GM18868 (cell line): ENCODE measurements at regions not wholly inside any gene's neighbourhood (a gene's known extent, or its start where the extent isn't known, plus 50 kb on each side); places are given as distances from the start of the nearest gene placed in this dataset.
"Not testable (repeated sequence)": the region's sequence is repeated elsewhere in the genome, so short reads cannot be mapped to it uniquely, and the experiment has no call there.

ENCODE experiments used
- ATAC-seq: cut with Tn5 transposase; IDR thresholded peaks from one replicate; pipeline ENCODE4 v1.9.1; 2021; ENCODE audit warnings: mild to moderate bottlenecking, moderate library complexity; ENCODE audit not compliant: unreplicated experiment

DNA sequence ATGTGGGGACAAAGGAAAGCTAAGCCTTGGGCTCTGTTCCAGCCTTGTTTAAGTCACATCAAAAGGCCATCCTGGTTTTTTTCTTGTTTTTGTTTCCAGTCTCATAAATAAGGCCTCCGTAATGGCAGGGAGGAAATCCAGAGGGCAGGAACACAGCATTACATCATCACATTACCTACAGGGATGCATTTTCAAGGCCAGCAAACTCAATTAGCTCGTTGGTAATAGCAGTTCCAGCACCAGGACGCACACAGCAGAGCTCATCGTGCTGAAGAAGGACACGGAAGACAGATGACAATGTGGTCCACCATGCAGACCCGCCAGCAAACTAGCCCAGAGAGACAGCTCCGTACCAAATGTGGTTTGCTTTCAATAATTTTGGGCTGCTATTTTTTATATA lies 1209.2 kb downstream of the TYW1 start:
- ATAC-seq: no peak

DNA sequence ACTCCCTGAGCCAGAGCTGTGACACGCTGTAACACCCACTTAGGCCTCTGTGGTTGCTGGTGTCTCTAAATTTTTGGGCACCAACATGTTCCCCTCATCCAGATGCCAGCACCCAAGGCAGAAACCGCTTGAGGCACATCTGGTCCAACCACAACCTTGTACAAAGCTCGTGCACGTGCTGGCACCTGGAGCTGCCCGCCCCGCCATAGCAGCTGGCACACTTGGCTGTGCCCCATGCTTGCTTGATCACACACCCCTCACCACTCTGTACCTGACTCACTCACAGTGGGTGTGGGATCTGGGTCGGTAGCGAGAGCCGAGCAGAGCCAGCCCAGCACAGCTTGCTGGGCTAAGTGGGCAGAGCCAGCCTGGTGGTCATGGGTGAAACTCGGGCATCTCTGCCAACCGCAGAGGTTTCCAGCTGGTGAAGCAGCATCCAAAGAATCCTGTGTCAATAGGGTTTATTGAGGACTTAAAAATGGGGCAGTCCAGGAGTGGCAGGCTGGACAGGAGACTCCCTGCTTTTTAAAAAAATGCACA lies 1210.4 kb downstream of the TYW1 start:
- ATAC-seq: no peak

GRCh38 chr7:68207676-68208075 lies 1211.0 kb downstream of the TYW1 start:
- ATAC-seq: no peak

- no peak for ATAC-seq
Measured at GRCh38 chr7:68209486-68209885, 1212.9 kb downstream of the TYW1 start.

DNA sequence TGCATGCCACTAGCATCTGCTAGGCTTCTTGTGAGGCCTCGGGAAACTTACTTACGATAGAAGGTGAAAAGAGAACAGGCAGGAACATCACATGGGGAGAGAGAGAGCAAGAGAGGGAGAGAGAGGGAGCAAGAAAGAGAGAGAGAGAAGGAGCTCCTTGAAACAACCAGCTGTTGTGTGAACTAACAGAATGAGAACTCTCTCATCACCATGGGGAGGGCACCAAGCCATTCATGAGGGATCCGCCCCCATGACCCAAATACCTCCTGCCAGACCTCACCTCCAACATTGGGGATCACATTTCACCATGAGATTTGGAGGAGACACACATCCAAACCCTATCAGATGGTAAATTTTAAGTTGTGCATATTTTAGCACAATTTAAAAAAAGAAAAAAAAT lies 1217.2 kb downstream of the TYW1 start:
- ATAC-seq: no peak

DNA sequence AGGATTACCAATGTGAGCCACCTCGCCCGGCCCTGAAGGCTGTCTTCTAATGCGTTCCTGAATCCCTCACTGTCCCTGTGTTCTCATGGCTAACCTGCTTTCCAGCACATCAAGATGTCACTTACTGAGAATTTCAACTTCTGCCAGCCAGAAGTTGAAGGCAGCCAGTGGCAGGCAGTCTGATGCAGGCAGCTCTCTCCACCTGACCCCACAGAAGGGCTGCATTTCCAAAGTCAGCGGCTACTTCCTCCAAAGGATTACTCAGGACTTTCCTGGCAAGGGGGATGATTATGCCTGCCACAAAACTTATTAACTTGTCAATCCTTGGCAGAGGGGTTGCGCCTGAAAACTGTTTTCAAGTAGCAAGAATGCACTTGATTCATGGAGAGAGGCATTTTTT lies 1219.4 kb downstream of the TYW1 start:
- ATAC-seq: no peak

DNA sequence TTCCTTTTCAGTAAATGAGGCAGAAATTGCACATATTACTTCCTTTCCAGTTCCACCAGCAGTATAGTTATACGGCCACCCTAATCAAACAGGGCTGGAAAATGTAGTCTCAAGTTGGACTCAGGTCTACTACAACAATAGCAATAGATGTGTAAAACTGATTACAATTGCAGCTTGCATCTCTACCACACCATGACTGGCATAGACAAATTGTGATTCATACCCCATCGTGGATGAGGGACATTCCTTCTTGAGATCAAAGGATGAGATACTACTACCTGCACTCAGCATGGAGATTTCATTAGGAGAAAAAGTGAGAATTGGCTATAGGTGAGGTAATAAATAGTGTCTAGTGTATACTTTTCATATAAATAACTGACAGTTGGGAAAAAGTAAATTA lies 1220.8 kb downstream of the TYW1 start:
- ATAC-seq: no peak

- no peak for ATAC-seq
Measured at GRCh38 chr7:68218461-68218860, 1221.8 kb downstream of the TYW1 start.

DNA sequence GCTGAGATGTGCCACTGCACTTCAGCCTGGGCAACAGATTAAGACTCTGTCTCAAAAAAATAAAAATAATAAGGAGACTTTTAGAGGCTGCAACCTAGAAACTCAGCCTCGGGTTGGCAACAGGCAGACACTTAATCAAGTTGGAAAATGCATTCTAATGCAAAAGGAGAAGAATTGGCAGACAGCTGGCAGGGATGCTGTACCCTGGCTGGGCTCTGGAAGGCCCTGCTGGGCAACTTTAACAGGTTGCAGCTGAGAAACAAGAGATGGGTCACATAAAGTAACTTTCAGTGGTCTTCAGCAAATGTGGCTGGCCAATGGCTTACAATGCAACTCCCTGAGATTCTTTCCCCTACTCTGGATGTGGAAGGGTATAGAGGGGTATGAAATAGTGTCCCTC lies 1225.7 kb downstream of the TYW1 start:
- ATAC-seq: no peak

DNA sequence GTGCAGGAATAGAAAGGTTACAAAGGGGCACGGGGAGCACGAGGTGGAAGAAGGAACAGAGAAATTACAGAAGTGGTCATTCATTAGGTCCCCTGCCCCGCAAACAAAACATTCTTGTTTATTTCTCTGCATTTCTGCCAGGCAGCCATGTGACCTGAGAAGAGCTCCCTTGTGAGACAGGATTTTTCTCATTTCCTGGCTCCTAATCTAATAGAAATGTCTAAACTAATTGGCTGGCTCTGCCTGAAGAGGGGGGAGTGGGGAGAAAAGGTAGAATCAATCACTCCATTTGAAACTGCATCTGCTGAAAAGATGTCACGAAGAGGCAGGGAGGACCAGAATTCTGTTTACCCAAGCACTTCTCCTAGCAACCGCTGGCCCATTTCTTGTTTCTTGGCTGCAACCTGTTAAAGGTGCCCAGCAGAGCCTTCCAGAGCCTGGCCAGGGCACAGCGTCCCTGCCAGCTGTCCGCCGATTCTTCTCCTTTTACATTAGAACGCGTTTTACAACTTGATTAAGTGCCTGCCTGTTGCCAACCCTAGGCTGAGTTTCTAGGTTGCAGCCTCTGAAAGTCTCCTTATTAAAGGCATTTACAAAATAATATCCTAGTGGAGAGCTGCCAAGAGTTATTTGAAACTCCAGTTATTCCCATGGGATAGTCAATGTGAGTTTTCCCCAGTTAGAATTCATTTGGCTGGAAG lies 1227.6 kb downstream of the TYW1 start:
- no peak for ATAC-seq

- ATAC-seq: not testable (repeated sequence)
Measured at GRCh38 chr7:68231011-68231410, 1234.4 kb downstream of the TYW1 start.

- ATAC-seq: no peak
Measured at GRCh38 chr7:68235937-68236336, 1239.3 kb downstream of the TYW1 start.

GRCh38 chr7:68238204-68238805 lies 1241.7 kb downstream of the TYW1 start:
- ATAC-seq: no peak

- no peak for ATAC-seq
Measured at GRCh38 chr7:68243128-68243527, 1246.5 kb downstream of the TYW1 start.

DNA sequence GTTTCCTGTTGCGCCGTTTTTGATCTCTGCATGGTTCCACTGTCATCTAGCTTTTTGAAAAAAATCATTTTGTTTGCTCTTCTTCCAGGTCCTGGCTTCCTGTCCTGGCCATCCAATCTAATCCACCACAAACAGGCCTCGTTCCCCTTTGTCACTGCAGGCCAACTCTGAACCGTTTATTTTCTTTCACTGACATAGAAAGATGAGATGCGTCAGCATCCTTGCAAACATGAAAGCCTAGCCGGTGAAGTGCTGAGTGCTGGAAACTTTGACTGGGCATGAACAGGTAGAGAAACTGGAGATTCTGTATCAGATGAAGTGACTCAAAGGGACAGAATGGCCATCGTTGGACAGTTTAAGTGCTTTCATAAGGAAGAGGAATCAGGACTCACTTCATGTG lies 1247.8 kb downstream of the TYW1 start:
- ATAC-seq: no peak

DNA sequence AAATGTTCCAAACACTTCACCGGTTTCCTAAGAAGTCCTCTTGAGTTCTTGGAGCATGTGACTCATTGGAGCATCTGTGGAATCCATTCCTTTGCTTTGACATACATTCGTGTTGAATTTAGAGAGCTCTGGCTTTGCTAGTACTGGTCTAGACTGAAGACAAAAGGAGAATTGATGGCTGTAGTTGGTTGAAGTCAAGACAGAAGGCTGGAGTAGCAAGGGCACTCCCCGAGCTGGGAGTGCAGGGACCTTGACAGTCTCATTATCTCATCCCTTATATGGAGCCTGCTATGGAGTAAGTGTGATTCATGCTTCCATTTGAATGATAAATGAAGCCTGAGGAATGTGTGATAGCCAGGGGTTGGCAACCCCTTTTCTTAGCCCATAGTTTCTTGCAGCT lies 1249.1 kb downstream of the TYW1 start:
- no peak for ATAC-seq

DNA sequence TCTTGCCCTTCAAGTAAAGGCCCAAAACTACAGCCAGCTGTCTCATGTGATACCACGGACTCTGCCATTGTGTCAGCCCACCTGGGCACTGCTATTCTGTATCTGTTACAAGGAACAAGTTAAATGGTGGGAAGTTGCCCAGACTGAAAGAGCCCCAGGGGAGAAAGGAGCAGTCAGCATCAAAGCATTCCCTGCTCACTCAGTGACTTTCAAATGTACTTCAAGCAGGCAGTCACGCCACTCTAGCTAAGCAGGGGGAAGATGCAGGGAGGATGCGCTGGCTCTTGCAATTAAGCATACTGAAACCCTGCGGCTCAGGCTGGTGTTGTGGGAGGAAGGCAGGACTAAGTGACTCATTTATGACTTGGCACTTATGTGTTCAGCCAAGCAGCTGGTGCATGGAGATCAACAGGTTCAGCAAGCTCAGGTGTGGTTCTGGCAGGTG lies 1249.6 kb downstream of the TYW1 start:
- no peak for ATAC-seq

DNA sequence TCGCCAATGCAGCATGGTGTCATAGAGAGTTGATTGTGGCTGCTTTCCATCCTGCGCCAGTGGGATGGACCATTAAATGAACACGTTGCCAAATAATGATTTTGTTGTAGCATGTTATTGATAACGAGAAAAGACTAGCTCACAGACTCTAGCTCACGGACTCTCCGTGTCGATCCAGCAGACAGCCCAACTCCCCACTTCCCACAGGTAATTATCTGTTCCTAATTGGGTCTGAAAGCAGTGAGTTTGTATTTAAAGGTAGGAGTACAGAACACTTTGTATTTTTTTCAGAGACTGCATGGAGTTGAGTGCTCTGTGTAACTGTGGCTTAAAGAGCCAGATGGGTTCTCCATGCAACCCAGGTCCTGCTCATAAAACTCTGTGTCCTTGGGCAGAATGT lies 1250.5 kb downstream of the TYW1 start:
- ATAC-seq: no peak

DNA sequence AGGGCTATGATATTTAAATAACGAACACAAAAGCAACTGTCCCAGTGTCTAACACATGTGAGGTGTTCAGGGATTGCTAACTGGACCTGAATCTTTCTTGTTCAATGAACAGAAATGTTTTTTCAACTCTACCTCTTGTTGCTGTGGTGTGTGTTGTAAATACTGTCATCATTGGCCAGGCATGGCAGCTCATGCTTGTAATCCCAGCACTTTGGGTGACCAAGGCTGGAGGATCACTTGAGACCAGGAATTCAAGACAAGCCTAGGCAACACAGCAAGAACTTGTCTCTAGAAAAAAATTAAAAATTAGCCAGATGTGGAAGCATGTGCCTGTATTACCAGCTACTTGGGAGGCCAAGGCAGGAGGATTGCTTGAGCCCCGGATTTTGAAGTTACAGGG lies 1250.9 kb downstream of the TYW1 start:
- no peak for ATAC-seq

DNA sequence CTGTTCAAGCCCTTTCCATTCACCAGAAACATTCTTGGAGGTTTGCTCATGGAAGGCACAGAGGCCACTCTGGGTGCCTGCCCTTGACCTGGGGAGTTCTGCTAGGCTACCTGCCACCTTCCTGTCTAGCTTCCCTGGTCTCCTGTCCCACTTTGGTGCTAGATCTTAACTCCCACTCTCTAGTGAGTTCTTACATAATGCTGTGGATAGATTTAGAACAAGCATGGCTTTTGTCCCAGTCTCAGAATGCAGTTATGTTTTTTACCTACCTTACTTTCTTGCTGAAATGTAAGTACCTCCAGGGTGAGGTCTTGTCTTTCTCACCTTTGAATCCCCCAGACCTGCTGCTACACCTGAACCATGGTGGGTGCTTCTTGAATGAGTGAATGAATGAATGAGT lies 1252.3 kb downstream of the TYW1 start:
- ATAC-seq: no peak

DNA sequence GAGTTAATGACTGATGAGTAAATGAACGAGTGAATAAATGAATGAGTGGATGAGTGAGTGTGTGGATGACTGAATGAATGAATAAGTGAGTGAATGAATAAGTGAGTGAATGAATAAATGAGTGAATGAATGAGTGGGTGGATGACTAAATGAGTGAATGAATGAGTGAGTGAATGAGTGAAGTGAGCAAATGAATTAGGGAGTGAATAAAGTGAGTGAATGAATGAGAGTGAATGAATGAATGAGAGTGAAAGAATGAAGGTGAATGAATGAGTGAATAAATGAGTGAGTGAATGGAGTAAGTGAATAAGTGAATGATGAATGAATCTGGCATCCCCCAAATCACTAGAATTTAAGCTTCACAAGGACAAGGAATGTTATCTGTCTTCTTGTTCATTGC lies 1253.0 kb downstream of the TYW1 start:
- no peak for ATAC-seq

DNA sequence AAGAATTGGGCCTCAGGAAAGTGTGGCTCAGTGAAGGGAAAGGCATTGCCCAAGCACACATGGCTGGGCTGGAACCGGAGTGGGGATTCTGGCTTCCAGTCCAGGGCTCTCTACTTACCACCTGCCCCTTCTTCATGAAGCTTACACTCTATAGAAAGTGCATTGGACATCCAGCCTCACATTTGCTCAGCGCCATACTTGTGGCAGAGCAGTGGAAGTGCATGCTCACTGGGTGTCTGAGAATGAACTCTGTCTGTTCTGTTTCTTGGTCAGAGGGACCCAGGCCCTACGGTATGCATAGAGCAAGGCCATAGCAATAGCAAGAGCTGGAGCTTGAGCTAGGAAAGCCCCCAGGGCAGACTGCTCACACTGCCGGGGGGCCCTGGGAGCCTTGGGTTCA lies 1253.5 kb downstream of the TYW1 start:
- ATAC-seq: no peak

DNA sequence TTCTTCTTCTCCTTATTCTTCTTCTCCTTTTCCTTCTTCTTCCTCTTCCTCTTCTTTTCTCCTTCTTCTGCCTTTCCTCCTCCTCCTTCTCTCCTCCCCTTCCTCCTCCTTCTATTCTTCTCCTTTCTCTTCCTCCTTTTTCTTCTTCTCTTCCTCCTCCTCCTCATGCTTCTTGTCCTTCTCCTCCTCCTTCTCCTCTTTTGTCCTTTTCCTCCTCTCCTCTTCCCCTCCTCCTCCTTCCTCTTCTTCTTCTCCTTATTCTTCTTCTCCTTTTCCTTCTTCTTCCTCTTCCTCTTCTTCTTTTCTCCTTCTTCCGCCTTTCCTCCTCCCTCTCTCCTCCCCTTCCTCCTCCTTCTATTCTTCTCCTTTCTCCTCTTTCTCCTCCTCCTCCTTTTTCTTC lies 1258.2 kb downstream of the TYW1 start:
- ATAC-seq: not testable (repeated sequence)
